GM21360 (cell line): ENCODE measurements at regions not wholly inside any gene's neighbourhood (a gene's known extent, or its start where the extent isn't known, plus 50 kb on each side); places are given as distances from the start of the nearest gene placed in this dataset.
A peak's percentile ranks its signal among the peaks of the same experiment; 100 is the strongest.

ENCODE experiments used
- ATAC-seq: cut with Tn5 transposase; IDR thresholded peaks from one replicate; pipeline ENCODE4 v1.9.1; 2021; ENCODE audit warnings: mild to moderate bottlenecking, moderate library complexity; ENCODE audit not compliant: unreplicated experiment

- no peak for ATAC-seq
Measured at GRCh38 chr11:80515097-80515496, 1074.3 kb upstream of the TENM4 start.

GRCh38 chr11:80512491-80512890 lies 1071.7 kb upstream of the TENM4 start:
- no peak for ATAC-seq

- no peak for ATAC-seq
Measured at GRCh38 chr11:80505771-80506170, 1064.9 kb upstream of the TENM4 start.

DNA sequence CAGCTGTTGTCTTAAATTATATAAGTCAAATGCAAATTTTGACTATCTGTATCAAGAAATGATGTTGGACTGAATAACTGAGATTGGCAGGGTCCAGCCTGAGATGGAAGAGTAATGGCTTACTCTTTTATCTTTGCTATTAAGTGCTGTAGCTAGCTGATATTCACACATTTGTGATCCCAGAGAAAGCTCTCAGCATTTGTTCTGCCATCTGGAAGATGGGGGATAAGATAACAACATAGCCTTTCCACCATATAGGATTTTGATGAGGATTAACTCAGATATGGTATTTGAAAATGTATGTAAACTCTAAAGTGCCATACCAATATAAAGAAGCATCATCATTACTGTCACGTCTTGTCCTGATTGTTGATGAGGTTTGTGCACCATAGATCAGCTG lies 1063.2 kb upstream of the TENM4 start:
- no peak for ATAC-seq

DNA sequence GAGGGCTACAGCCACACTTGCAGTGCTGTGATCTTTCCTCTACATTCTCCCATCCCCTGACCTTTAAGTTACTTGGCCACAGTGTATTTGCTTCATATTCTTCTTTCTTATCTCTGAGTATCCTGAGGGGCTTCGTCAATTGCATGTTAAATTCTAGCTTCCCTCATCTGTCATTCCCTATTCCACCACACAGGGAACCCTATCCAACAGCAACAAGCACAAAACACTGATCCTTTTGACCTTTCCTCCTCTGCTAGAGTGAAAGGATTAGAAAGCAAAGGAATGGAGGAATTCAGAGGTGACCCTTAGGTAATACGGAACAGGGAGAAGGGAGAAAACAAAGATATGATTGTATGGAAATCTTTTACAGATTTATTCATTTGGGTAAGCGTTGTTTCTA lies 1061.7 kb upstream of the TENM4 start:
- no peak for ATAC-seq

DNA sequence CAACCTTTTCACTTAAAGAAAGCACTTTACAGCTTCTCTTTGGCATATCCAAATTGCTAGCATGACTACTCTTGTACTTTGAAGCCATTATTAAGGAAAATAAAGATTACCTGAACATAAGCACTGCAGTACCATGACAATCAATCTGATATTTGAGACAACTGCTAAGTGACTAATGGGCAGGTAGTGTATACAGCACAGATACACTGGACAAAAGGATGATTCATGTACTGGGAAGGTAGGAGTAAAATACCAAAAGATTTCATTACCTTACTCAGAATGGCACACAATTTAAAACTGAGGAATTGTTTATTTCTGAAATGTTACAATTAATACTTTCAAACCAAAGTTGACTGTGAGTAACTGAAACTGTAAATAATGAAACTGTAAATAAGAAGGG lies 1054.3 kb upstream of the TENM4 start:
- ATAC-seq, result no peak

GRCh38 chr11:80487952-80488351 lies 1047.1 kb upstream of the TENM4 start:
- no peak for ATAC-seq

DNA sequence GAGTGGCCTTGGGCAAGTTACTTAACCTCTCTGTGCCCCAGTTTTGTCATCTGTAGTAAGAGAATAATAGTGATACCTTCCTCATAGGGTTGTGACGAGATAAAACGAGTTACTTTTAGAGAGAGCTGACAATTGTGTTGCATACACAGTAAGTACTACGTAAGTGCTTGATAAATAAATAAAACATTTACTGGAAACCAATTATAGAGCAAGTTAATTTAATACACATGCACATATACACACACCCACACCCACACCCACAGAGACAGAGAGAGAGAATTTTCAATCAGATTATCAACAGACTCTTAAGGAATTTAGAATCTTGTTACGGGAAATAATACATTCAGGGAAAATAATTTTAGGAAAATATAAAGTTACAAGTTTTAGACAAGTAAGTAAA lies 1045.8 kb upstream of the TENM4 start:
- no peak for ATAC-seq

GRCh38 chr11:80477178-80477577 lies 1036.3 kb upstream of the TENM4 start:
- no peak for ATAC-seq

- ATAC-seq, result peak; percentile 64
Measured at GRCh38 chr11:80473562-80473961, 1032.7 kb upstream of the TENM4 start.

GRCh38 chr11:80469871-80470270 lies 1029.0 kb upstream of the TENM4 start:
- ATAC-seq, result no peak

- ATAC-seq, result no peak
Measured at GRCh38 chr11:80466570-80466969, 1025.7 kb upstream of the TENM4 start.

GRCh38 chr11:80462211-80462610 lies 1021.4 kb upstream of the TENM4 start:
- no peak for ATAC-seq

DNA sequence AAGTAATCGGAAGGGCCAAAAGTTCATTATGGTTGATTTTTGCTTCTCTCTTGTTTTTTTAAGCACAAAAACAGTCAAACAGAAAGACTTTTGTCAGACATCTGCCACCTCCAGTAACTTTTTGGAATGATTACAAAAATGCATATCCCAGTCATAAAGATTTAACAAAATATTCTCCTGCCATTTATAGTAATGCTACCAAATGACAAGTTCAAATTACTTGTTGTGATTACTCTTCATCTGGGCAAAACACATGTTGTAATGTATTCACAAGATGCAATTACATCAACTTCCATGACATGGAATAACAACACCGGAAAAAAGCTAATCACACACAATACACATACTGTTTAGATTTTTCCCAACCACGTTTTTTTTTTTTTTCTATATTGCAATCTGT lies 1017.5 kb upstream of the TENM4 start:
- no peak for ATAC-seq

DNA sequence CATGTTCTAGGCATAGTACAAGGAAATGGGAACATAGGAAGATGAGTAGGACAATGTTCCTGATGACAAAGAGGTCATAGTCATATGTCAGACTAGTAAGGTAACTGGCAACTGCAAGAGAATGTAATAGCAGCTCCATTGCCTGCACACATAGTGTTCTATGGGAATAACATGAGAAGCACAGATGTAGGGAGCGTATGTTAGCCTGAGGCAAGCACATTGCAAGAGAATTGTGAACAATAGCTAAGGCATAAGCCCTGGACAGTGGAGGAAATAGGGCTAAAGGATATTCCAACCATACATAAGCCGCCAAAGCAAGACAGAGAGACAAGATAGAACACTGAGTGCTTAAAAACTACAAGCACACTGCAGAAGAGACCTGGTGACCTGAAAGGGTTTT lies 1017.0 kb upstream of the TENM4 start:
- no peak for ATAC-seq

DNA sequence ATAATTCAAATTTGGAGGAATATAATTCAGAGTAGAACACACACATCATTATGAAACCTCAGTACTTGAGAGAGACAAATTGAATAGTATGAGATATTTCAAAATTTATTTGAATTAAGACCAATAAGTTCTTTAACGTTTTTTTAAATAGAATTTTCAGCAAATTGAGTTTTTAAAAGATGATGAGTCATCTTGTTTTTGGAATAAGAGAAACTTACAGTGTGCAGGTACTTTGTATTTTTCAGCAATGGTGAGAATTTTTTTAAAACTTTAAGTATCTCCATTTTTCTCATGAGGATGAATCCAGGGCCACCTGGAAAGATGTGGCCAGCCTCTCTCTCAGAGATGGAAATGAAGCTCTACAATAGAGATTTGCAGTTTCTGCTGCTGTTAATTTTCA lies 1015.0 kb upstream of the TENM4 start:
- no peak for ATAC-seq

GRCh38 chr11:80451105-80451504 lies 1010.3 kb upstream of the TENM4 start:
- no peak for ATAC-seq

DNA sequence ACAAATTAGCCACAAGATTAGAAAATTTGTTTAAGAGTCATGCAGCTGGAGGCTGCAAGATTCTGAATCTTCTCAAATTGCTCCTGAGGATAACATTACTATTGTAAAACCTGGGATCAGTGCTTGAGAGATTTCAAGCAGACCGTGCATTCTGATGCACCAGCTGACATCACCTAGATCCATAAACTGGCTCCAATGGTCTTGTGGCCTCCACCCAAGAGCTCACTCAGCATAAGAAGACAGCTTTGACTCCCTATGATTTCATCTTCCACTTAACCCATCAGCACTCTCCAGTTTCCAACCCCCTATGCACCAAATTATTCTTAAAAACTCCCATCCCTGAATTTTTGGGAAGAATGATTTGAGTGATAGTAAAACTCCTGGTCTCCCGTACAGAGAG lies 1007.9 kb upstream of the TENM4 start:
- ATAC-seq, result no peak

DNA sequence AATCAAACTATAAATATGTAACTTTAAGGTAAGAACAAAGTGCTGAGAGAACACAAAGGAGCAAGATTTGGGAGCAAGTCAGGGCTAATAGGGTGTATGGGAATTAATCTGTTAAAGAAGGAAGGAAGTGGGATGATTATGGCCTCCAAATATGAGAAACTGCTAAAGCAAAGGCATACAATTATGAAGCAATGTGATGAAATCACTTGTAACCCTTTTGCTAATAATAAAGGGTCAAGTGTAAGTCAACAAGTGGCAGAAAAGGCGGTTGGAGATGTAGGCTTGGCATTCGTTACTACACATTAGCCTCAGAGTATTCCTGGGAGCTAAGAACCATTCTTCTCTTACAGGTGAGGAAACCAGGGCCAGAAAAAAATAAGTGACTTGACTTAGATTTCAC lies 1002.3 kb upstream of the TENM4 start:
- no peak for ATAC-seq

- ATAC-seq, result no peak
Measured at GRCh38 chr11:80441821-80442220, 1001.0 kb upstream of the TENM4 start.

- no peak for ATAC-seq
Measured at GRCh38 chr11:80440835-80441234, 1000.0 kb upstream of the TENM4 start.

DNA sequence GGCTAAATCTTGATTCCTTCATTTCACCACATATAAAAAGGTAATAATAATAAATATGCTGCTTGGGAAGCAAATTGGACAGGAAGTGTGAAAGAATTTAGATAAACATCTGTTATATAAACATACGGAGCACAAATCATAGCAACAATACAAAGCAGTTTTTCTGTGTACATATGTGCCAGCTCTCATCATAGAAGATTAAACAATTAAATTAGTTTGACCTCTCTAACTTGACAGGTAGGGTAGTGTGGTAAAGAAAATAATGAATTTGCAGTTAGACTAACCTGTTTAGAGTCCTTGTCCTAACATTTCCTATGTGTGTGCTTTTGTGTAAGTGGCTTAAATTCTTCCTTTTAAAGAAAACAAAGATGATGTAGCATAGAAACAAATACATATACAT lies 995.7 kb upstream of the TENM4 start:
- no peak for ATAC-seq

DNA sequence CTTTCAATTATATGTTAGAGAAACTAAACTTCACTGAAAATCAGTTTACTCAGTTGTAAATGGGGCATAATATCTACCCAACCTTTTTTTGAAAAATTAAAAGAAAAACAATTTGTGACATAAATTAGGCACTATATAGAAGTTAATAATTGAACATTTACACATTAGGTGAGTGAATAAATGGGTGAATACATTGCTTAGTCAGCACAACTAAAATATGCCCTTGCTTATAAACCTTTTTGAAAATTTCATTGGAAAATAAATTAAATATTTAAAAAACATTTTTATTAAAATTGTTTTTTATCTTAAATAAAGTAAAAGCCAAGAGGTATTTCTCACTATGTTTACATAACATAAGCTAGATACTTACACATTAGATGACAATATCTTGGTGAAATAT lies 994.5 kb upstream of the TENM4 start:
- no peak for ATAC-seq

- no peak for ATAC-seq
Measured at GRCh38 chr11:80432057-80432456, 991.2 kb upstream of the TENM4 start.
